GM19193 (cell line): ENCODE measurements at regions not wholly inside any gene's neighbourhood (a gene's known extent, or its start where the extent isn't known, plus 50 kb on each side); places are given as distances from the start of the nearest gene placed in this dataset.
A peak's percentile ranks its signal among the peaks of the same experiment; 100 is the strongest.

Experiments used
- POLR2A ChIP-seq: IDR thresholded peaks from 4 replicates; pipeline ENCODE4 v1.6.1; 2011; ENCODE audit not compliant: insufficient read depth, insufficient read length; ENCODE audit errors: extremely low read depth

DNA sequence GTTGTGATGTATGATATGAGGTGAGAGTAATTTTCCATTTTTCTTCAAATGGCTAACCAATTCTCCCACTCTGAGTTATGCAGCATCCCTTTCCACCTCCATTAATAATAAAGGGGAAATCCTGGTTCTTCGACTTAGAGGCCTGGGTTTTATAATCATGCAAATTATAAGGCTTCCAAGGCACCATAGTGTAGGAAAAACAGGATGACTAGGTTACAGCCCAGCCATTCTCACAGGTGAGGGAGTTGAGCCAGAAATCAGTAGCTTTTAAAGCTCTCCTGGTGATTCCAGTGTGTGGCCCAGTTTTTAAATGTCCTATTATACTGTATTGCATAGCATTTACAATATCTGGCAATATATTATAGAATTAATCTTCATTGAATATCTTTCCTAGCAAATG lies 203.1 kb downstream of the ARHGEF9 start:
- no peak for TF ChIP-seq POLR2A

DNA sequence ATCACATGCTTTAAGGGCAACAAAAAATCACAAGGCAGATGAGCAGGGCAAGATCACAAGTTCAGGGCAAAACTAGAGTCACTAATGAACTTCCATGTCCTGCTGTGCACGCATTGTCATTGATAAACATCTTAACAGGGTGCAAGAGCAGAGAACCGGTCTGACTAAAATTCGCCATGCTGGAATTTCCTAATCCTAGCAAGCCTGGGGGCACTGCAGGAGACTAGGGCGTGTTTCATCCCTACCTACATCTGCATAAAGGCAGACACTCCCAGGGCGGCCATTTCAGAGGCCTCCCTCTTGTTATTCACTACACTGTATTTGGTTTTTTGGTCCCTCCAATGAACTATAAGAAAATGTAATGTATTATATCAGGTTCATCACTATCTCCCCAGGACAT lies 203.6 kb downstream of the ARHGEF9 start:
- no peak for TF ChIP-seq POLR2A

DNA sequence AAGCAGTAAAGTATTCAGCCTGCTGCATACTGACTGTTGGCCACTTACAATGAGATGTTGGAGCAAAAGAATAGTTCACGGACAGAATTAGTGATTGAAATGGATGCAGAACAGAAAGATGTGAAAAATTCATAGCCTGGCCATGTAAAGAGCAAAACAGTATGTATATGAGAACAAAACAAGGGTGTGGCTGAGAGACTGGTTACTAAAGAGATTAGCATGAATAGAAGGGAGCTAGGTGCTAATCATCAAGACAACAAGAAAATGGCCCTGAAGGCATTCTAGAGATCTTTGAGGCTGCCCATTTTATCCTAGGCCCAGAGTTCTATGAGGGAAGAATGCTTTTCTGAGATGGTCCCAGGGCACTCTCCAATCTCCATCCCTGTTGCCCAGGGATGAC lies 208.5 kb downstream of the ARHGEF9 start:
- TF ChIP-seq POLR2A: no peak

DNA sequence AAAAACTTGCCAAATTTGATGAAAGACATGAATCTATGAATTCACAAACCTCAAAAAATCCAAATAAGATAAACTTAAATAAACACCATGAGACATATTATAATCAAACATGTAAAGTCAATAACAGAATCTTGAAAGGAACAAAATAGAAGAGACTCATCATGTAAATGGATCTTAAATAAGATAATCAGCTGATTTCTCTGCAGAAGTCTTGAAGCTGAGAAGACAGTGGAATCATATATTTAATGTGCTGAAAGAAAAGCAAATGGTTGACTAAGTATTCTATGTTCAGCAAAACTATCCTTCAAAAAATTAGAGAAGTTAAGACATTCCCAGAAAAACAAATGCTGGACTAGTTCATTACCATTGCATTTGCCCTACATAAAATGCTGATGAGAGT lies 215.7 kb upstream of the SPIN4 start:
- no peak for TF ChIP-seq POLR2A

DNA sequence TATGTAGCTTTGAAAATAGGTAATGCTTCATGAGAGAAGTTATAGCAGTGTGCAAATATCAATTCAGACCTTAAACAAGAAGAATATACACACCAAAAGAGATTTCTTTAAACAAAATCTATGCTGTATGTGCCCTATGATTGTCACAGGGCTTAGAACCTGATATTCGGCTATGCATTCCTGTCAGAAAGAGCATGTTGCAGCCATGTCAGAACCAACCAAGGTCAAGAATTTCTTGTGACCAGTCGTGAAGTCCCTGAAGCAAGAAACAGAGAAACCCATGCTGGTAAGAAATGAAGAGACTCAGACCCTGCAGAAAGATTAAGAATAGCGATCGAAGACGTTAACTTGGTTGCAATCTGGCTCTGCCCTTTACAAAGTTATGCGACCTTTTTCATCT lies 210.3 kb upstream of the SPIN4 start:
- TF ChIP-seq POLR2A: no peak

DNA sequence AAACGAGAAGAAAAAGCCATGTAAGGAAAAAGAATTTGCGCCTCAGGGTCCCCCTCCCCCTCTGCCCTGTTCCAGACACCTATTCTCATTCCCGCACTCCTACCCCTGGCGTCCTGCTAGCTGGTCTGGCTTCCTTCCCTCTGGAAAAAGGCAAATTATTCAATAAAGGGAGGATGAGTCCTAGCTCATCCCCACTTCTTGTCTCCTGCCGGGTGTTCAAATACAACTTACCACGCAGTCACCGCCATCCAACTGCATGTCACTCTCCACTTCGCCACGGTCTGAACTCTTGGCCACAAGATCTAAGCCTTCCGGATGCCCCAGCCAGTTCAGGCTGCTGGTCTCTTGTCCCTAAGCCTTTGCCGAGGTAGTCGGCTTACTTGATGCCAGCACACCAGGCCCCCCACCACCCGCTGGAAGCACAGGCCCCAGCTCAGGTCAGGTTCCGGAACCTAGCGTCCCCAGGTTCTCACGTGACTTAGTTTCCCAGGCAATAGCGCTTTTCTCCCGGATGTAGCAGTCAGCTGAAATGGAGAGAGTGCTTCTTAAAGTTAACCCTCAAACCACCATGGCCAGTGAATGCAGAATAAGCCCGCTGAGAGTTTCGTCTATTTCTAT lies 209.6 kb upstream of the SPIN4 start:
- peak; percentile 42 for TF ChIP-seq POLR2A

DNA sequence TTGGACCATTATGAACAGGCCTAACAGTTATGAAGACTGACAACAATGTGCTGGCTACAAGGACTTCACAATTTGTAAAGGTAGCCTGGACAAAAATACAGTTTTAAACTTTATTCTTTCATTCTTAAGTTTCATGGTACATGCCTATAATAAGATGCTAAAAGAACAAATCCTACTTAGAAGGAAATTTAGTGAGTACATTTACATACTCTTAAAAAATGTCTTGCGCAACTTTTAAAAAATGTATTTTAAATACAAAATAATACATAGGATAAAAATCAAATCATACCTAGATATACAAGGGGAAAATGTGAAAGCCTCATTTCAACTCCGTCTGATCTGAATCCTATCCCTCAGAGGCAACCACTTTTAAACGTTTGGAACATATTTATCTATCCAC lies 200.7 kb upstream of the SPIN4 start:
- TF ChIP-seq POLR2A: no peak

DNA sequence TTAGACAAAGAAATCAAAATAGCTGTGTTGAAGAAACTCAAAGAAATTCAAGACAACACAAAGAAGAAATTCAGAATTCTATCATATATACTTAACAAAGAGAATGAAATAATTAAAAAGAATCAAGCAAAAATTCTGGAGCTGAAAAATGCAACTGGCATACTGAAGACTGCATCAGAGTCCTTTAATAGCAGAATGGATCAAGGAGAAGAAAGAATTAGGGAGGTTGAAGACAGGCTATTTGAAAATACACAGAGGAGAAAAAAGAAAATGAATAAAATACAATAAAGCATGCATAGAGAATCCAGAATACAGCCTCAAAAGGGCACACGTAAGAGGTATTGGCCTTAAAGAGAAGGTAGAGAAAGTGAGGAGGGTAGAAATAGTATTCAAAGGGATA lies 179.5 kb upstream of the SPIN4 start:
- no peak for TF ChIP-seq POLR2A

DNA sequence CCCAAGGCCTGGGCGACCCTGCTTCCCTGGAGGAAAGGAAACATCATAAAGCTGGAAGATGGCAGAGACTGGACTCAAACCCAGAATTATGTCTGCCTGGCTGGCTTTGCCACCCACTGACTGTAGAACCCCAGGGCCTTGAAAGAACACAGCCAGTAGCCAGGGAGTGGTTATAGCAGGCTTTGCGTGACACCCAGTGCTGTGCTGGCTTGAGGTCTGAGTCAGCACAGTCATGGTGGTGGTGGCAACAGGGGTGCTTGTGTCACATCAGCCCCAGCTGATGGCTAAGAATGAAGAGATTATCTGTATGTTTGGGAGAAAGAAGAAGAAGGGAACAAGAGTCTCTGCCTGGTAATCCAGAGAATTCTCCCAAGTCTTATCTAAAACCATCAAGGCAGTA lies 178.8 kb upstream of the SPIN4 start:
- no peak for TF ChIP-seq POLR2A

DNA sequence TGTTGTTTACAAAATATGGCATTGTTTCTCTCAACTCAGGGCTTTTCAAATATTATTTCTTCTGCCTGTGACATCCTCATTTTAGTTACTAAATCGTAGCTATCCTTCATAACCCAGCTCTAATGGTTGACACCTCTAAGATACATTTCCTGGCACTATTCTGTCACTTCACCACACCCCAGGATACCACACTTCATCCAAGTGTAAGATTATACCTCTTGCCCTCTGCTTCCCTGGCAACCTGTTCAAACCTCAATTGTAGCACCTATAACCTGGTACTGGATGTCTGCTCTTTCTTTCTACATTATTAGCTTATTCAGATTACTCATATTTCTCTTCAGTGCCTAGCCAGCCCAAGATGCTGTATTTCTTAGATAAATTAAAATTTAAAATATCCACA lies 175.7 kb upstream of the SPIN4 start:
- TF ChIP-seq POLR2A: no peak

DNA sequence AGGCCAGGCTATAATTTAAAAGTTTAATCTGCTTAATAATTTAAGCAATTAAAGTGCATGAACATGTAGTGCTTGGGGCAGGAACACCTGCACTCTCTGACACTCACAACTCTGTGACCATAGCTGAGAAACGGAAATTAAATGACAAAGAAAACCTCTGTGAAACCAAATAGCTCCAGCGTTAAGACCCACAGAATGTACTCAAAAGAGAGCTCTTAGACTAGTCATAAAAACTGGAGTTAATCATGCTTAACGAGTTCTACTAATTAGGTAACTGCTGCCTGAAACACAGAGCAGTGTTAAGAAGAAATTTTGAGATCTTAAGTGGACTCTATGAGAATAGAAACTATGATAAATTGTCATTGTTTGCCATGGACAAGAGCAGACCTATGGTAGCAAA lies 174.4 kb upstream of the SPIN4 start:
- no peak for TF ChIP-seq POLR2A

DNA sequence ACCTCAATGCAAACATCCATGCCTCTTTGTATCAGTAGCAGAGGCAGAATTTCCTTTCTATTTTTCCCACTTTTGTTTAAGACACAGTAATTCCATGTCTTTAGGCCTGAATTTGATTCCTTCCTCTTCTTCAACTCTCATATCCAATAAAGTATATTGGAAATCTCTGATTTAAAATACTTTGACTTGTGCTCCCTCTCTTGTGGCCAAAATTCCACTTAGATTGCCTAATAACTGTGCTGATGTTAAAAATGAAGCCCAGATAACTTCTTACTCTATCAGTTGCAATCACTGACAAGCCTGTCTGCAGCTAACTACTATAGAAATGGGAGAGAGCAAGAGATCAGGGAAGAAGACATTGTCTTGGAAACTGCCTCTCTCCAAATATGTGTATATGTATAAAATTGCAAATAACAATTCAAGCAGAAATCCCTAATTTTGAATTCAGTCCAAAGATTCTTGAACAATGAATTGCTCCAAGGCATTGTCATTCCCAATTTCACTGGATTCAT lies 163.5 kb upstream of the SPIN4 start:
- TF ChIP-seq POLR2A: no peak

DNA sequence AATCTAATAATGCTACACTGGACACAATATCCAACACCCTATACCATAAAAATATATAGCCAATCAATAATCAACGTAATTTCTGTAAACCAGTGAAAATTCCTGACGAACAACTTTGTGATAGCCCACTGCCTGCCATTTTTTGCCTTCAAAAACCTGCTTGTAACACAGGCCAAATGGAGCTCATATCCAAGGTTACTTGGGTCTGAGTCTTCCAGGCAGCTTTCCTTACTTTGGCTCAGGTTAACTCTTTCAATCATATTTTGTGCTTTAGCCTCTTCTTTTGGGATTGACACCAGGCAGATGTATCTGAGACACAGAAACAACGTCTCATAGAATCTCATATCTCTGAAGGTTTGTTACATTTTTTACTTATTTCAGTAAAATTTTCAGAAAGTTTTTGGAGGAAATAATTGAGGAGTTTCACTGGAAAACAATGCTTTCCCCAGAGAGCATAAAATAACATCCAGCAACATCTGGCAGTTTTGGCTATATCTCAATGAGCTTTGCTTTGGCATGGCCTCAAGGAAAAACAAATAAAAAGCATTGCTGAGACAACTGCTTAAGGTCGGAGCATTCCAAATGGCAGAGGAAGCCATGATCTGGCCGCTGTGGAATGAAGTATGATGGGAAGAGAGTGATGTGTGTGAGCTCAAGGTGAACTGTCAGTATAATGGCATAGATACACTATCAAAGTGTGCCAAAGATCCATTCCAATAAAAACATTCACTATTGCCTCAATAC lies 162.9 kb upstream of the SPIN4 start:
- TF ChIP-seq POLR2A: no peak

DNA sequence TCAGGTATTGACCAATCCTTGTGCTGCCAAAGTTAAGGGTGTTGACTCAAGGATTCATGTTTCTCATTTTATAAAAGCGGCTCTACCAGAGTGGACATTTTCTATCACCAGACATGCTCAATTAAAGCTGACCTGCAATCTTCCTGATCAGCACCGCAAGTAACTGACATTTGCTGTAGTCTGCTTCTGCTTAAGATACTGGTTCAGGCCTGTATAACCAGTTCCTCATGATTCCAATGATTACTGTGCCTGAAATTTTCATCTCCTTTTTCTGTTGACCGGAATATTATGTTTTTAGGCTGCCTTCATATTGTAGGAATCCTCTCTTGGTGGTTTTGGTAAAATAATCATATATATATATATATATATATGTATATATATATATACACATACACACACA lies 160.2 kb upstream of the SPIN4 start:
- no peak for TF ChIP-seq POLR2A

DNA sequence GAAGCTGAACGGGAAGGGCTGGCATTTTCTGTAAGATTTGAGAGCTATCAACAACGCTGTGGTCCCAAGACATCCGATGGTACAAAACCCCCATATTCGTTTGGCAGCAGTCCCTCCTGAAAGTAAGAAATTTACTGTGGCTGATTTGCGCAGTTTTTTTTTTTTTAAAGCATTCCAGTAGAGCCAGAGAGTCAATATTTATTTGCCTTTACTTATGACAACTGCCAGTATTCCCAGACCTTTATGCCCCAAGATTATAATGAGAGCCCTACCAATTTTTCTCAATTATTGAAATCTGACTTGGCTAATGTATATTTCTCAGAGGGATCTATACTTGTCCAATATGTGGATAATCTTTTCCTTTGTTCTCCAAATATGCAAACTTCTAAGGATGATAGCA lies 157.5 kb upstream of the SPIN4 start:
- TF ChIP-seq POLR2A: no peak

DNA sequence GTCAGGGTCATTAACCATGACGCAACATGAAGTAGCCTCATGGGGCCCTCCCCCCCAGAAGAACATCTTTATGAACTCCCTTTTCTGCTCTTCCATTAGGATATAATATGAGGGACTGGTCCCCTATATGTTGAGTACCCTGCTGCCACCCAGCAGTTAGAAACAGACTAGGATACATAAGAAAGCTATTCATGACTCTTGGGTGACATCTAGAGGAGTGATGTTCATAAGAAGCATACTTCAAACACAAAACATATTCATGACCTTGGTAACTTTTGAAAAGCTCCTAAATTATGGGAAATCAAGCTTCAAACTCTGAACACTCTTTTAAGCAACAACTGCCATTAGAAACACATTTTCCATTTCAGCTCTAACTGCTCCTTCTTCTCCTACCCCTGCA lies 155.2 kb upstream of the SPIN4 start:
- TF ChIP-seq POLR2A: no peak

DNA sequence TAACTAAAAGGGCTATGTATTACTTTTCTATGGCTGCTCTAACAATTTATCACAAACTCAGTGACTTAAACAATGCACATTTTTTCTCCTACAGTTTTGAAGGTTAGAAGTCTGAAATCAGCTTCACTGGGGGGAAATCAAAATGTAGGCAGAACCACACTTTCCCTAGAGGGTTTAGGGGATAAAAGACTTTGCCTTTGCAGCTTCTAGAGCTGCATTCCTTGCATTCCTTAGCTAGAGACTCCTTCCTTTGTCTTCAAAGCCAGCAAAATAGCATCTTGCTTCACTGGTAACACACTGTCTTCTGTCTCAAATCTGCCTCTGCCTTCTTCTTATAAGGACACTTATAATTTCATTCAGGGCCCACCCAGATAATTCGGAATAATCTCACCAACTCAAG lies 152.4 kb upstream of the SPIN4 start:
- no peak for TF ChIP-seq POLR2A

DNA sequence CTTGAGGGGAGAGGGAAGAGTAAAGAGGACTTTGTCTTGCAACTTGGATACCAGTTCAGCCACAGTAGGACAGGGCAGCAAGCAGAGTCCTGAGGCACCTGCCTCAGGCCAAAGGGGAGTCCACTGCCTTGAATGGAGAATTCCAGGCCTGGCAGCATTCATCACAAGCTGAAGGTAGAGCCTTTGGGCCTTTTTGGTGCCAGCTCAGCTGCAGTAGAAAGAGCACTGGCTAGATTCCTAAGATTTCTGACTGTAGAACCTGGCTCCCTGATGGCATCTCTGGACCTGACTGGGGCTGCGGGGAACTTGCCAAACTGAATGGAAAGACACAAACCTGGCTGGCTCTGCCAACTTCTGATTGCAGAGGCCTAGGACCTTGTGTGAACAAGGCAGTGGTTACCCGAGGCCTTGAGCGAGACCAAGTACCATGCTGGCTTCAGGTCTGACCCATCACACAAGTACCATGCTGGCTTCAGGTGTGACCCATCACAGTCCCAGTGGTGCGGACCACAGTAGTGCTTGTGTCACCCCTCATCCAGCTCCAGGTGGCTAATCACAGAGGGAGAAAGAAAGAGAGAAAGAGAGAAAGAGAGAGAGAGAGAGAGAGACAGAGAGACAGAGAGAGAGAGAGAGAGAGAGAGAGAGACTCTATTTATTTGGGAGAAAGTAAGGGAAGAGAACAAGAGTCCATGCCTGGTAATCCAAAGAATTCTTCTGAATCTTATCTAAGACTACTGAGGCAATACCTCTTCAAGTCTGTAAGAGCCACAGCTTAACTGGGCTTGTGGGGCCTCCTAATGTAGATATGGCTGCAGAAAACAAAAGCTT lies 137.6 kb upstream of the SPIN4 start:
- no peak for TF ChIP-seq POLR2A
